HEK293 (cell line): ENCODE measurements at regions not wholly inside any gene's neighbourhood (a gene's known extent, or its start where the extent isn't known, plus 50 kb on each side); places are given as distances from the start of the nearest gene placed in this dataset.

ENCODE experiments used
- IKZF3 ChIP-seq: fragments of 450-650 bp; IDR thresholded peaks from 2 replicates; pipeline ENCODE4 v1.5.0; 2018; ENCODE audit warnings: missing biosample characterization, mild to moderate bottlenecking, missing genetic modification characterization, moderate library complexity
- REST ChIP-seq: fragments of 450-650 bp; formaldehyde crosslinking; IDR thresholded peaks from 2 replicates; pipeline ENCODE4 v1.5.1; 2016; ENCODE audit warnings: missing biosample characterization, missing genetic modification characterization
- YY1 ChIP-seq: fragments of 450-650 bp; formaldehyde crosslinking; IDR thresholded peaks from 2 replicates; pipeline ENCODE4 v1.5.1; 2018; ENCODE audit warnings: missing biosample characterization, missing genetic modification characterization
- ZBTB49 ChIP-seq: fragments of 450-650 bp; formaldehyde crosslinking; IDR thresholded peaks from 2 replicates; pipeline ENCODE4 v1.5.1; 2016; ENCODE audit warnings: missing biosample characterization, missing genetic modification characterization, low read depth
- ZEB2 ChIP-seq: fragments of 450-650 bp; formaldehyde crosslinking; IDR thresholded peaks from 2 replicates; pipeline ENCODE4 v1.5.1; 2016; ENCODE audit warnings: missing biosample characterization, missing genetic modification characterization
- ZNF121 ChIP-seq: fragments of 450-650 bp; formaldehyde crosslinking; IDR thresholded peaks from 2 replicates; pipeline ENCODE4 v1.5.1; 2016; ENCODE audit warnings: missing biosample characterization, missing genetic modification characterization
- ZNF132 ChIP-seq: fragments of 450-650 bp; formaldehyde crosslinking; IDR thresholded peaks from 2 replicates; pipeline ENCODE4 v1.5.1; 2017; ENCODE audit warnings: missing biosample characterization, missing genetic modification characterization, borderline replicate concordance
- ZNF24 ChIP-seq: fragments of 450-650 bp; formaldehyde crosslinking; IDR thresholded peaks from 2 replicates; pipeline ENCODE4 v1.5.1; 2016; ENCODE audit warnings: missing biosample characterization, missing genetic modification characterization
- ZNF311 ChIP-seq: fragments of 450-650 bp; formaldehyde crosslinking; IDR thresholded peaks from 2 replicates; pipeline ENCODE4 v1.5.1; 2017; ENCODE audit warnings: missing biosample characterization, missing genetic modification characterization, borderline replicate concordance
- ZNF549 ChIP-seq: fragments of 450-650 bp; IDR thresholded peaks from 2 replicates; pipeline ENCODE4 v1.5.1; 2018; ENCODE audit warnings: missing biosample characterization, missing genetic modification characterization, mild to moderate bottlenecking, inconsistent platforms, moderate library complexity
- TF ChIP-seq, protein P1 (sequence below): fragments of 450-650 bp; formaldehyde crosslinking; IDR thresholded peaks from 2 replicates; pipeline ENCODE4 v1.5.1; 2016; ENCODE audit warnings: missing biosample characterization, missing genetic modification characterization
- TF ChIP-seq, protein P2 (sequence below): fragments of 450-650 bp; formaldehyde crosslinking; IDR thresholded peaks from 2 replicates; pipeline ENCODE4 v1.5.1; 2016; ENCODE audit warnings: missing biosample characterization, missing genetic modification characterization

DNA sequence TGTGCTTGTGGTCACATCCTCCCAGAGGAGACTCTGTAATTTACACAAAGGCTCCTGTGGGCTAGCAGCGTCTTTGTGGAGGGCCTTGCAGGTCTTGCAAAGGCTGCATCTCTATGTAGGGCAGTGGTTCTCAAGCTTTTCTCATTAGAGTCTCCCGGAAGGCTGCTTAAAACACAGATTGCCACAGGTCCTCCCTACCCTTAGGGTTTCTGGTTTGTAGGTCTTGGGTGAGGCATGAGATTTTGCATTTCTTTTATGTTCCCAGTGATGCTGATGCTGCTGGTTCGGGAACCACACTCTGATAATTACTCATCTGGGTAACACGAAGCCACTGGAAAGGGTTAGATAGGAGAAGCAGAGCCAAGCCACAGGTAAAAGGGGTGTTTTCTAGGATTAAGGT lies 151.3 kb upstream of the ZBED5 start:
- TF ChIP-seq ZEB2: no peak
- TF ChIP-seq ZBTB49: no peak
- TF ChIP-seq, protein P1, sequence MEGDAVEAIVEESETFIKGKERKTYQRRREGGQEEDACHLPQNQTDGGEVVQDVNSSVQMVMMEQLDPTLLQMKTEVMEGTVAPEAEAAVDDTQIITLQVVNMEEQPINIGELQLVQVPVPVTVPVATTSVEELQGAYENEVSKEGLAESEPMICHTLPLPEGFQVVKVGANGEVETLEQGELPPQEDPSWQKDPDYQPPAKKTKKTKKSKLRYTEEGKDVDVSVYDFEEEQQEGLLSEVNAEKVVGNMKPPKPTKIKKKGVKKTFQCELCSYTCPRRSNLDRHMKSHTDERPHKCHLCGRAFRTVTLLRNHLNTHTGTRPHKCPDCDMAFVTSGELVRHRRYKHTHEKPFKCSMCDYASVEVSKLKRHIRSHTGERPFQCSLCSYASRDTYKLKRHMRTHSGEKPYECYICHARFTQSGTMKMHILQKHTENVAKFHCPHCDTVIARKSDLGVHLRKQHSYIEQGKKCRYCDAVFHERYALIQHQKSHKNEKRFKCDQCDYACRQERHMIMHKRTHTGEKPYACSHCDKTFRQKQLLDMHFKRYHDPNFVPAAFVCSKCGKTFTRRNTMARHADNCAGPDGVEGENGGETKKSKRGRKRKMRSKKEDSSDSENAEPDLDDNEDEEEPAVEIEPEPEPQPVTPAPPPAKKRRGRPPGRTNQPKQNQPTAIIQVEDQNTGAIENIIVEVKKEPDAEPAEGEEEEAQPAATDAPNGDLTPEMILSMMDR (tag by site-specific recombination): no peak
- TF ChIP-seq ZNF549 (tag by site-specific recombination): no peak
- TF ChIP-seq ZNF132 (tag by site-specific recombination): no peak
- TF ChIP-seq REST (tag by site-specific recombination): no peak
- TF ChIP-seq YY1 (tag by site-specific recombination): no peak
- TF ChIP-seq ZNF311: no peak
- TF ChIP-seq, protein P2, sequence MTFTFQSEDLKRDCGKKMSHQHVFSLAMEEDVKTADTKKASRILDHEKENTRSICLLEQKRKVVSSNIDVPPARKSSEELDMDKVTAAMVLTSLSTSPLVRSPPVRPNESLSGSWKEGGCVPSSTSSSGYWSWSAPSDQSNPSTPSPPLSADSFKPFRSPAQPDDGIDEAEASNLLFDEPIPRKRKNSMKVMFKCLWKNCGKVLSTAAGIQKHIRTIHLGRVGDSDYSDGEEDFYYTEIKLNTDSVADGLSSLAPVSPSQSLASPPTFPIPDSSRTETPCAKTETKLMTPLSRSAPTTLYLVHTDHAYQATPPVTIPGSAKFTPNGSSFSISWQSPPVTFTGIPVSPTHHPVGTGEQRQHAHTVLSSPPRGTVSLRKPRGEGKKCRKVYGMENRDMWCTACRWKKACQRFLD (tag by site-specific recombination): no peak
- no peak for TF ChIP-seq ZNF24 (tag by site-specific recombination)
- no peak for TF ChIP-seq IKZF3
- TF ChIP-seq ZNF121: no peak
